GM12878 (cell line): ENCODE measurements at regions not wholly inside any gene's neighbourhood (a gene's known extent, or its start where the extent isn't known, plus 50 kb on each side); places are given as distances from the start of the nearest gene placed in this dataset.

Experiments
- BCL3 ChIP-seq: IDR thresholded peaks from 2 replicates; pipeline ENCODE4 v1.6.1; 2011; ENCODE audit warnings: borderline replicate concordance, low read depth, mild to moderate bottlenecking, moderate library complexity, low read length; ENCODE audit not compliant: insufficient read depth, poor library complexity, severe bottlenecking
- BMI1 ChIP-seq: fragments of 450-650 bp; IDR thresholded peaks from 2 replicates; pipeline ENCODE4 v1.6.1; 2016; ENCODE audit warnings: mild to moderate bottlenecking, moderate library complexity, borderline replicate concordance
- ESRRA ChIP-seq: IDR thresholded peaks from 2 replicates; pipeline ENCODE4 v1.6.1; 2012; ENCODE audit warnings: mild to moderate bottlenecking, low read length, improper control_type of control experiment
- HDAC6 ChIP-seq: fragments of 200-600 bp; sonication (generic); IDR thresholded peaks from one replicate; pipeline ENCODE4 v1.8.0; 2017; ENCODE audit warnings: antibody characterized with exemption; ENCODE audit not compliant: unreplicated experiment
- PBX3 ChIP-seq: IDR thresholded peaks from 2 replicates; pipeline ENCODE4 v1.6.1; 2011; ENCODE audit warnings: mild to moderate bottlenecking, low read depth, low read length, moderate library complexity; ENCODE audit not compliant: insufficient replicate concordance
- POLR2A ChIP-seq: IDR thresholded peaks from 2 replicates; pipeline ENCODE4 v1.6.1; 2011; ENCODE audit warnings: low read depth, mild to moderate bottlenecking, low read length
- ZNF207 ChIP-seq: fragments of 450-650 bp; IDR thresholded peaks from 2 replicates; pipeline ENCODE4 v1.6.1; 2014; ENCODE audit warnings: antibody characterized with exemption, mild to moderate bottlenecking, borderline replicate concordance

GRCh38 chr22:27433585-27434190 is 367.9 kb downstream of the MN1 start:
- TF ChIP-seq POLR2A (no peak), BCL3 (no peak), ZNF207 (no peak), HDAC6 (no peak), BMI1 (no peak), PBX3 (no peak), ESRRA (no peak)
